HG03558 (cell line): ENCODE measurements at regions not wholly inside any gene's neighbourhood (a gene's known extent, or its start where the extent isn't known, plus 50 kb on each side); places are given as distances from the start of the nearest gene placed in this dataset.

Experiments used
- ATAC-seq: cut with Tn5 transposase; IDR thresholded peaks from one replicate; pipeline ENCODE4 v1.9.1; 2021; ENCODE audit warnings: moderate number of reproducible peaks; ENCODE audit not compliant: unreplicated experiment; ENCODE audit errors: extremely low read depth

DNA sequence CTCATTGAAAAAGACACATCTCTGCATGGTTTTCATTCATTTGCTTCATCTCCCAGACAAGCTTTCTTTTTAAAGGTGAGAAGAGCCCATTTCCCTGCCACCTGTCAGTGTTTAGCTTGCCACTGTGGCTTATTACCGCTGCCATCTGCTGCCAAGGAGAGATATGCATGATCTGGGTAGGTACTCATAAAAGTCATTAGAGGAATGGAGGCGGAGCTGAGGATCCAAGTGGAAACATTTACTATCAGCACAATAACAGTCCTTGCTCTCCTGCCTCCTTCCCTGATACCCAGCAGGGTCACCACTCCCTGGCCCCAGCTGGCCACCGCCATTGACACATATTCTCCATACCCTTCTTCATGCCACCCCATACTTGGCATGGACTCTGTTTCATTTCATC is 390.4 kb downstream of the TSN start:
- no peak for ATAC-seq

- no peak for ATAC-seq
Observed at GRCh38 chr2:122148128-122148767, 392.8 kb downstream of the TSN start.

- ATAC-seq = no peak
Observed at GRCh38 chr2:122150524-122151280, 395.3 kb downstream of the TSN start.

- no peak for ATAC-seq
Observed at GRCh38 chr2:122152571-122152970, 397.1 kb downstream of the TSN start.

DNA sequence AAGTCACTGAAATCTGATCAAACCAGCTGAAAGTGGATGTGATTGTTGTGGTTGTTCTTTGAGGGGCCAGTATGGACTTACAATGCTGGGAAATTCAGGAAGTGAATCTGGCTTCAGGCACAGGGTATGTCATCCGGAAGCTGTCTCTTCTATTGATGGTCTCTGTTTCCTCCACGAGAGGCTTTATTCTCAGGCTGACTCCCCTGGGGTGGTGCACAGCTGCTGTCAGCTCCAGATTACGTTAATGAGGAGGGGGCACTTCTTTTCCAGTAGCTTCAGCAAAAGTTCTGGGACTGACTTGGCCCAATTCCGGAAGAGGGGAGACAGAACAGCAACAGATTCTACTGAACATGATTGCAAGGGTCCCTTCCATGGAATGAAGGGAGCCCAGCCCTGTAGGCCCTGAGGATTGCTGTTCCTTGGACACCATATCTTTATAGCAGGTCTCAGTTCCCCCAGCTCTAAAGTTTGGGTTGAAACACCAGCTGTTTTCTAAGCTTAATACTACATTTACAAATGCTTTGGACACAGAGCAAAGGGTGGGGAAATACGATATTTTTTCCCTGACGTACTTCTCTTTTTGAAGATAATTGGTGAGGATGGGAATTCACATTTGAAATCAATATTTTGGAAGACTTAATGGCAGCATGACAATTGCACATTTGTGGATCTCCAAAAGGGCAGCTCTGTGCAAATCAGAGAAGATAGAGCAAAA is 400.9 kb downstream of the TSN start:
- no peak for ATAC-seq

- ATAC-seq = no peak
Observed at GRCh38 chr2:122157158-122157557, 401.7 kb downstream of the TSN start.

GRCh38 chr2:122163617-122164016 is 408.2 kb downstream of the TSN start:
- ATAC-seq = no peak

- ATAC-seq = no peak
Observed at GRCh38 chr2:122164964-122165363, 409.5 kb downstream of the TSN start.

GRCh38 chr2:122166820-122167219 is 411.4 kb downstream of the TSN start:
- no peak for ATAC-seq

GRCh38 chr2:122167515-122167914 is 412.1 kb downstream of the TSN start:
- ATAC-seq = no peak

DNA sequence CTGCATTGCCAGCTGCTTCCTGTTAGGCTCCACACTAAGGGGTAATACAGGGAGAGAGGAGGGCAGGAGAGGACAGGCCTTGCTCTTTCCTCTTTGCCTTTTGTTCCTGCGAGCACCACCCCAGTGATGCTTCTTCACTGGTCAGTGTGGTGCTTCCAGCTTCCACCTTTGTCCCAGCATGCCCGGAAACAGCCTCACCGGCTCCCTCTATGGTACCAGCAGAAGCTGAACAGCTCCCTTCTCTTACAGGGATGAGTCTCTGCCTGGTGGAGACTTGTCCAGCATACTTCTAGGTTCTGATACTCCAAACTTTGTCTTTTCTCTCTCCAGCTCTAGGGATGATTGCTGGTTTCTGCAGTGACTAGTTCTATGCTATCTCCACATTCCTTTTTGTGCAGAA is 413.3 kb downstream of the TSN start:
- no peak for ATAC-seq

DNA sequence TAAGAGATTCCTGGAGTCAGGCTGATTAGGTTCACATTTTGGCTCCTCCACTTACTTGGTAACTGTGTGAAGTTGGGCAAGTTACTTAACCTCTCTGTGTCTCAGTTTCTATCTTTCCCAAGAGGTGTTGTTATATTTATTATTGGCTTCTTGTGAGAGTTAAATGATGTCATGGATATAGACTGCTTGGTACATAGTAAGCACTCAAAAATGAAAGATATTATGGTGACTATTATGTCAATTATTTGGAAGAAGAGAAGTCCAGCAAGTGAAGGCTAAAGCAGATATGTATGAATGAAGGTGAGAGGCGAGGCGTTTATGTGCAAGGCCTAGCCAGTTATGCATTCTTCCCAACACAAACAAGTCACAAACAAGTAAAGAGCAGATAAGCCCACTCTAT is 417.4 kb downstream of the TSN start:
- ATAC-seq = no peak

GRCh38 chr2:122174061-122174460 is 418.6 kb downstream of the TSN start:
- ATAC-seq = no peak

GRCh38 chr2:122179492-122180165 is 424.2 kb downstream of the TSN start:
- ATAC-seq = no peak

DNA sequence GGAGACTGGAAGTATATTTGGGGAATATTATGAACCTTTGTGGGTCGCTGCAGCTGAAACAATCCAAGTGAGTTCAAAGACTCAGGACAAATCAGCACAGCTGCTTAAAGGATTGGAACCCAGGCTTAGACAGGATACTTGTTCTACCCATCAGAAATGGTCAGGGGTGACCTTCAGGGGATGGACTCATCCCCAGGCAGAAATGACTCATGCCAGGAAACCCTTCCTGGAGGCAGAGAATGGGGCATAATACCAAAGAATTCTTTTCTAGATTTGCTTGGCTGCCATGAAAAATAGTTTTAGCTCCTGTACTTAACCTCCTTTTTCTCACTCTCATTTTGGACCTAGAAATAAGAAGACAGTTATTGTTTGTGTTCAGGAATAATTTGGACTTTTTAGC is 425.5 kb downstream of the TSN start:
- no peak for ATAC-seq

- no peak for ATAC-seq
Observed at GRCh38 chr2:122182616-122183355, 427.3 kb downstream of the TSN start.

DNA sequence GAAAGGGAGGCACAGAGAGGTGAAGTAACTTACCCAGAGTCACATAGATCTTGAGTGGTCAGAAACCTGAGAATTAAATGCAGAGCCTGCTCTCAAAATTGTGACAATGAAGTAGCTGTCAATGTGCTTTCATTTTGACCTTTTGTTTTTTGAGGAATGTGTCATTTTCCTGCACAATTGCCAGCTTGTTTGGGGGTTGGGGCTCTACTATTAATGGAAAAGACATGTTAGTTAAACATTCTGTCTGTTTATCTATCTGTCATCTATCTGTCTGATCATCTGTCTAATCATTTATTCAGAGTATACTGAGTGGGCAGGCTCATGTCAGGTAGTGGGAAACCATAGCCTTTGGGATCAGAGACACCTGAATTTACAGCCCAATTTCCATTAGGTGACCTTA is 428.4 kb downstream of the TSN start:
- ATAC-seq = no peak

GRCh38 chr2:122186761-122187222 is 431.3 kb downstream of the TSN start:
- ATAC-seq = no peak

GRCh38 chr2:122191331-122191730 is 435.9 kb downstream of the TSN start:
- no peak for ATAC-seq

- no peak for ATAC-seq
Observed at GRCh38 chr2:122193622-122194021, 438.2 kb downstream of the TSN start.
